ENCODE measurements at regions not wholly inside any gene's neighbourhood (a gene's known extent, or its start where the extent isn't known, plus 50 kb on each side); places are given as distances from the start of the nearest gene placed in this dataset.

DNA sequence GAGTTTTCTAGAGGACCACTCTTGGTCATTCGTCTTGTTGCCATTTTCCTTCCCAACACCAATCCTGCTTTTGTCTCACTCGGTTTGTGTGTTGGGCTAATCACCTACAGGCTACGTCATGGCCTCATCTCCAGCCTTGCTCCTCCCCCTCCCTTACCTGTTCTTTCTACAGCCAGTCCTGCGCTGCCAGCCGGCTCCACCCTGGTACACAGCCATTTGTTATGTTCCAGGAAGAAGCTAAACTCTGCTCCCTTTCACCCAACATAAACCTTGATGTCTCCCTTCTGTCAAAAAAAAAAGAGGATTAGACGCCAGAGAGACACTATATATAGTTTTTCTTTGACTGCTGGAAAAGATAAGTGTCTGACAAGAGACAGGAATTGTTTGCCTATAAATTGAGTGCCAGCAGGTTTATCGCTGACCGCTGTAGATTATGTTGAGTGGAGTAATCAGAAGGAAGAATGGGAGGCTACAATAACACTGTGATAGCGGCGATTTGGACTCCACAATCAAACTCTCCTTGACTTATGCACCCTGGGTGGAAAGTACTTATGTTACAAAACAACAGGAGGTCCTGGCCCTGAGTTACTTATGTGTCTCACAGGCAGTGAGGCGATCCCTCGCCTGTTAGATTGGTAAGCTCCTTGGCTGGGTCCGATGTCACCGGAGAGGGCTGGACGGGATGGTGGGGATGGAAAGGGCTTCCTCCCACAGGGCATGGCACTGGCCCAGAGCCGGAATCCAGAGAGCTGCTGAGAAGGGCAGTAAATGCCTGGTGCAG lies 171.3 kb upstream of the BMPER start:
- no peak for TF ChIP-seq POLR2AphosphoS5 (IDR thresholded peaks at IDR 0.05; ENCODE audit: low read depth, low read length)
- TF ChIP-seq, protein P1, sequence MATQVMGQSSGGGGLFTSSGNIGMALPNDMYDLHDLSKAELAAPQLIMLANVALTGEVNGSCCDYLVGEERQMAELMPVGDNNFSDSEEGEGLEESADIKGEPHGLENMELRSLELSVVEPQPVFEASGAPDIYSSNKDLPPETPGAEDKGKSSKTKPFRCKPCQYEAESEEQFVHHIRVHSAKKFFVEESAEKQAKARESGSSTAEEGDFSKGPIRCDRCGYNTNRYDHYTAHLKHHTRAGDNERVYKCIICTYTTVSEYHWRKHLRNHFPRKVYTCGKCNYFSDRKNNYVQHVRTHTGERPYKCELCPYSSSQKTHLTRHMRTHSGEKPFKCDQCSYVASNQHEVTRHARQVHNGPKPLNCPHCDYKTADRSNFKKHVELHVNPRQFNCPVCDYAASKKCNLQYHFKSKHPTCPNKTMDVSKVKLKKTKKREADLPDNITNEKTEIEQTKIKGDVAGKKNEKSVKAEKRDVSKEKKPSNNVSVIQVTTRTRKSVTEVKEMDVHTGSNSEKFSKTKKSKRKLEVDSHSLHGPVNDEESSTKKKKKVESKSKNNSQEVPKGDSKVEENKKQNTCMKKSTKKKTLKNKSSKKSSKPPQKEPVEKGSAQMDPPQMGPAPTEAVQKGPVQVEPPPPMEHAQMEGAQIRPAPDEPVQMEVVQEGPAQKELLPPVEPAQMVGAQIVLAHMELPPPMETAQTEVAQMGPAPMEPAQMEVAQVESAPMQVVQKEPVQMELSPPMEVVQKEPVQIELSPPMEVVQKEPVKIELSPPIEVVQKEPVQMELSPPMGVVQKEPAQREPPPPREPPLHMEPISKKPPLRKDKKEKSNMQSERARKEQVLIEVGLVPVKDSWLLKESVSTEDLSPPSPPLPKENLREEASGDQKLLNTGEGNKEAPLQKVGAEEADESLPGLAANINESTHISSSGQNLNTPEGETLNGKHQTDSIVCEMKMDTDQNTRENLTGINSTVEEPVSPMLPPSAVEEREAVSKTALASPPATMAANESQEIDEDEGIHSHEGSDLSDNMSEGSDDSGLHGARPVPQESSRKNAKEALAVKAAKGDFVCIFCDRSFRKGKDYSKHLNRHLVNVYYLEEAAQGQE (IDR thresholded peaks at IDR 0.05; ENCODE audit: insufficient read depth in 1 of 2, low read depth in 2 of 2, low read length in 2 of 2), result no peak

Measured in PFSK-1 (cell line).